Osteoblast (primary cell): ENCODE measurements at regions not wholly inside any gene's neighbourhood (a gene's known extent, or its start where the extent isn't known, plus 50 kb on each side); places are given as distances from the start of the nearest gene placed in this dataset.

ENCODE experiments used
- DNase-seq: peaks from one replicate; pipeline ENCODE4 v3.0.0; 2011; ENCODE audit warnings: low spot score, mixed read lengths; ENCODE audit not compliant: insufficient read length; ENCODE audit errors: missing footprints
- H2AFZ ChIP-seq: 2 replicates; pipeline ENCODE4 v1.6.0; 2011; ENCODE audit warnings: mild to moderate bottlenecking, low read length
- H3K27ac ChIP-seq: 2 replicates; pipeline ENCODE4 v1.5.1; 2011; ENCODE audit warnings: mild to moderate bottlenecking, low read depth, low read length, moderate library complexity
- H3K27me3 ChIP-seq: 2 replicates; pipeline ENCODE4 v1.6.0; 2012; ENCODE audit warnings: mild to moderate bottlenecking, control low read depth, inconsistent platforms, low read length, moderate library complexity; ENCODE audit not compliant: insufficient read depth
- H3K36me3 ChIP-seq: 2 replicates; pipeline ENCODE4 v1.5.1; 2011; ENCODE audit warnings: mild to moderate bottlenecking, low read length, control low read depth, moderate library complexity; ENCODE audit not compliant: insufficient read depth
- H3K4me1 ChIP-seq: 2 replicates; pipeline ENCODE4 v1.5.1; 2011; ENCODE audit warnings: mild to moderate bottlenecking, low read length, control low read depth, moderate library complexity; ENCODE audit not compliant: insufficient read depth
- H3K4me2 ChIP-seq: 2 replicates; pipeline ENCODE4 v1.6.0; 2011; ENCODE audit warnings: mild to moderate bottlenecking, low read length; ENCODE audit not compliant: insufficient read depth
- H3K4me3 ChIP-seq: fragments of 200-600 bp; sonication (generic); 3 replicates; pipeline ENCODE4 v1.5.1; 2012; ENCODE audit warnings: mild to moderate bottlenecking, low read length, inconsistent platforms; ENCODE audit not compliant: insufficient read depth
- H3K79me2 ChIP-seq: 2 replicates; pipeline ENCODE4 v1.6.0; 2012; ENCODE audit warnings: mild to moderate bottlenecking, low read length, control low read depth, inconsistent platforms; ENCODE audit not compliant: insufficient read depth
- H3K9me3 ChIP-seq: 2 replicates; pipeline ENCODE4 v1.5.1; 2011; ENCODE audit warnings: low read depth, low read length, control low read depth
- H4K20me1 ChIP-seq: 2 replicates; pipeline ENCODE4 v1.6.0; 2012; ENCODE audit warnings: mild to moderate bottlenecking, low read length, control low read depth; ENCODE audit not compliant: insufficient read depth
- TF ChIP-seq, protein P1 (sequence below): IDR thresholded peaks from 2 replicates; pipeline ENCODE4 v1.5.1; 2011; ENCODE audit warnings: mild to moderate bottlenecking, low read depth, low read length, moderate library complexity; ENCODE audit errors: extremely low read depth

DNA sequence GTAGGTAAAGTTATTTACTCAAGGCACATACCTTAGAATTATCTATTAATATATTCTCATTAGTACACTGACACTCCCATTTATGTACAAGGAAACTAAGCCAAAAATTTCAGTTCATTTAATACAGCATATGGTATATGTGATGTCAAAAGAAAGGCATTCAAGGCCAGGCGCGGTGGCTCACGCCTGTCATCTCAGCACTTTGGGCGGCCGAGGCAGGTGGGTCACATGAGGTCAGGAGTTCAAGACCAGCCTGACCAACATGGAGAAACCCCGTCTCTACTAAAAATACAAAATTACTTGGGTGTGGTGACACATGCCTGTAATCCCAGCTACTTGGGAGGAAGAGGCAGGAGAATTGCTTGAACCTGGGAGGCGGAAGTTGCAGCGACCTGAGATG lies 435.2 kb downstream of the GBE1 start:
- DNase-seq = no peak
- Histone ChIP-seq H3K79me2 (no peaks in the 10 kb centered on the region), H3K4me3 (no peak overlapping the region), H3K4me1 (no peaks in the 10 kb centered on the region), H3K36me3 (no peaks in the 10 kb centered on the region), H2AFZ (no peak overlapping the region), H3K9me3 (no peaks in the 10 kb centered on the region), H3K27me3 (no peaks in the 10 kb centered on the region), H3K27ac (no peak overlapping the region), H3K4me2 (no peak overlapping the region), H4K20me1 (no peaks in the 10 kb centered on the region)
- TF ChIP-seq, protein P1, sequence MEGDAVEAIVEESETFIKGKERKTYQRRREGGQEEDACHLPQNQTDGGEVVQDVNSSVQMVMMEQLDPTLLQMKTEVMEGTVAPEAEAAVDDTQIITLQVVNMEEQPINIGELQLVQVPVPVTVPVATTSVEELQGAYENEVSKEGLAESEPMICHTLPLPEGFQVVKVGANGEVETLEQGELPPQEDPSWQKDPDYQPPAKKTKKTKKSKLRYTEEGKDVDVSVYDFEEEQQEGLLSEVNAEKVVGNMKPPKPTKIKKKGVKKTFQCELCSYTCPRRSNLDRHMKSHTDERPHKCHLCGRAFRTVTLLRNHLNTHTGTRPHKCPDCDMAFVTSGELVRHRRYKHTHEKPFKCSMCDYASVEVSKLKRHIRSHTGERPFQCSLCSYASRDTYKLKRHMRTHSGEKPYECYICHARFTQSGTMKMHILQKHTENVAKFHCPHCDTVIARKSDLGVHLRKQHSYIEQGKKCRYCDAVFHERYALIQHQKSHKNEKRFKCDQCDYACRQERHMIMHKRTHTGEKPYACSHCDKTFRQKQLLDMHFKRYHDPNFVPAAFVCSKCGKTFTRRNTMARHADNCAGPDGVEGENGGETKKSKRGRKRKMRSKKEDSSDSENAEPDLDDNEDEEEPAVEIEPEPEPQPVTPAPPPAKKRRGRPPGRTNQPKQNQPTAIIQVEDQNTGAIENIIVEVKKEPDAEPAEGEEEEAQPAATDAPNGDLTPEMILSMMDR = no peak

DNA sequence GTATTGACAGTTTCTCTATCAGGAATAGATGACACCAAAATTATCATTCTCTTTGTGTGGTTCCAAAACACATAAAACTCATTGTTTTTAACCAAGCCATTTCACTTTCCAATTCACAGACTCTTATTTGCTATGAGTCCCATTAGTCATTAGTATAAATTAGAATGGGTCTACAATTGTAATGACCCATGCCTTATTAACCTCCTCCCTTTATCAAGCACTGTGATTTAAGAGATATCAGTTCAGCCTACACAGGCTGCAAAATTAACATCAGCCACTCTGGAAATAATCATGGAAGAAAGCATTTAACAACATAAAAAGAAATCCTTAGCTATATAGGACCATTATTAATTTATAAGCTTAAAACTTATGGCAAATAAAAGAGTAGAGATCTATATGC lies 440.6 kb downstream of the GBE1 start:
- TF ChIP-seq, protein P1 = no peak
- Histone ChIP-seq H3K4me3 (no peak overlapping the region), H3K36me3 (no peaks in the 10 kb centered on the region), H2AFZ (no peak overlapping the region), H4K20me1 (no peaks in the 10 kb centered on the region), H3K9me3 (no peaks in the 10 kb centered on the region), H3K27ac (no peak overlapping the region), H3K79me2 (no peaks in the 10 kb centered on the region), H3K4me1 (no peaks in the 10 kb centered on the region), H3K4me2 (no peak overlapping the region), H3K27me3 (no peaks in the 10 kb centered on the region)
- DNase-seq = no peak

DNA sequence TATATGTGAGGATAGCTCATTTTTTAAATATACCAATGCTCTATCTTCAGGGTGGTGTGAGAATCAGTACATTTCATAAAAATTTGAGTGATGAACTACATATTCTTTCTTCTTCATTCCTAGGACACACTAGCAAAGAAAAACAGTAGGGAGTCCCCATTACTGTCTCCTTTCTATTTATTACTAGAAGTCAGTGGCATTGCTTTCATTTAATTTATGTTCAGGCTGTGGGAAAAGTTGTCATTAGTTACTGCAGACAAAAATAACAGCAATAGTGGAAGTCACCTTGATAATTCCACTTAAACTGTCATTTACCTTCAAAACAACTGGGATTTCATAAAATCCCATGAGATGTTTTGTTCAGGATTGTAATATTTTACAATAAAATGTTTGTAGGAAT lies 446.4 kb downstream of the GBE1 start:
- TF ChIP-seq, protein P1 = no peak
- H3K27me3 ChIP-seq = no peaks in the 10 kb centered on the region
- H3K4me2 ChIP-seq = no peak overlapping the region
- no peak overlapping the region for H2AFZ ChIP-seq
- no peaks in the 10 kb centered on the region for H4K20me1 ChIP-seq
- H3K9me3 ChIP-seq = no peaks in the 10 kb centered on the region
- no peaks in the 10 kb centered on the region for H3K4me1 ChIP-seq
- H3K79me2 ChIP-seq = no peaks in the 10 kb centered on the region
- H3K36me3 ChIP-seq = no peaks in the 10 kb centered on the region
- no peak overlapping the region for H3K27ac ChIP-seq
- no peak overlapping the region for H3K4me3 ChIP-seq
- no peak for DNase-seq

DNA sequence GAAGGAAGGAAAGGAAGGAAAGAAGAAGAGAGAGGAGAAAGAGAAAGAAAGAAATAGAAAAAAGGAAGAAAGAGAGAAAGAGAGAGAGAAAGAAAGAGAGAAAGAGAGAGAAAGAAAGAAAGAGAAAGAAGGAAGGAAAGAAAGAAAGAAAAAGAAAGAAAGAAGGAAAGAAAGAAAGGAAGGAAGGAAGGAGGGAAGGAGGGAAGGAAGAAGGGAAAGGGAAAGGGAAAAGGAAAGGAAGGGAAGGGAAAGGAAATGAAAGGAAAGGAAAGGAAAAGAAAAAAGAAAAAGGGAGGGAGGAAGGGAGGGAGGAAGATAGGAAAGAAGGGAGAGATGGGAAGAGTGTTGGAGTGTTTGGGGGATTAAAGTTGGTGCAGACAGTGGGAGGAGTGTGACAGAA lies 450.1 kb downstream of the GBE1 start:
- no peak overlapping the region for H3K4me2 ChIP-seq
- no peaks in the 10 kb centered on the region for H3K9me3 ChIP-seq
- H3K36me3 ChIP-seq = no peaks in the 10 kb centered on the region
- H3K4me1 ChIP-seq = no peaks in the 10 kb centered on the region
- DNase-seq = no peak
- no peaks in the 10 kb centered on the region for H4K20me1 ChIP-seq
- H3K27me3 ChIP-seq = no peaks in the 10 kb centered on the region
- no peaks in the 10 kb centered on the region for H3K79me2 ChIP-seq
- TF ChIP-seq, protein P1 = no peak
- H2AFZ ChIP-seq = no peak overlapping the region
- H3K27ac ChIP-seq = no peak overlapping the region
- no peak overlapping the region for H3K4me3 ChIP-seq
